ENCODE measurements at regions not wholly inside any gene's neighbourhood (a gene's known extent, or its start where the extent isn't known, plus 50 kb on each side); places are given as distances from the start of the nearest gene placed in this dataset.

DNA sequence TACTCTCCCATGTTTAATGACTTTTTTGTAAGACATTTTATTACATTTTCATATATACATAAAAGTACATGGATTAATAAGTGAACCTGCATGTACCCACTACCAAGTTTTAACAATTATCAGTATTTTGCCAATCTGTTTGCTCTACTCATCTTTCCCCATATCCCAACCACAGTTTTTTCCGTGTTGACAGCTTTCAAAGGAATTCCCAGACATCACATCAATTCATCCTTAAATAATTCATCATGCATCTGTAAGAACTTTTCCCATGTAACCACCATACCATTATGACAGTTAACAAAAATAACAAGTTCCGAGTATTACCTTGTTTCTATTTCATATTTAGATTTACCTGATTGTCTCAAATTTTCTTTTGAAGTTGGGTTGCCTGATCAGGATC is 436.7 kb downstream of the PDCD6IP start:
- no peak for TF ChIP-seq POLR2A (IDR thresholded peaks at IDR 0.05)
- TF ChIP-seq CTCF (IDR thresholded peaks at IDR 0.05 in 8 of 11, conservative IDR thresholded peaks at IDR 0.05 in 3 of 11): no peak

All from spleen (tissue), 7 donors.